Dedifferentiated amniotic fluid mesenchymal stem cell (primary cell): ENCODE measurements at regions not wholly inside any gene's neighbourhood (a gene's known extent, or its start where the extent isn't known, plus 50 kb on each side); places are given as distances from the start of the nearest gene placed in this dataset.

ENCODE experiments used
- DNase-seq: peaks from one replicate; pipeline ENCODE4 v3.0.0-alpha.2; 2016; ENCODE audit errors: extremely low spot score

DNA sequence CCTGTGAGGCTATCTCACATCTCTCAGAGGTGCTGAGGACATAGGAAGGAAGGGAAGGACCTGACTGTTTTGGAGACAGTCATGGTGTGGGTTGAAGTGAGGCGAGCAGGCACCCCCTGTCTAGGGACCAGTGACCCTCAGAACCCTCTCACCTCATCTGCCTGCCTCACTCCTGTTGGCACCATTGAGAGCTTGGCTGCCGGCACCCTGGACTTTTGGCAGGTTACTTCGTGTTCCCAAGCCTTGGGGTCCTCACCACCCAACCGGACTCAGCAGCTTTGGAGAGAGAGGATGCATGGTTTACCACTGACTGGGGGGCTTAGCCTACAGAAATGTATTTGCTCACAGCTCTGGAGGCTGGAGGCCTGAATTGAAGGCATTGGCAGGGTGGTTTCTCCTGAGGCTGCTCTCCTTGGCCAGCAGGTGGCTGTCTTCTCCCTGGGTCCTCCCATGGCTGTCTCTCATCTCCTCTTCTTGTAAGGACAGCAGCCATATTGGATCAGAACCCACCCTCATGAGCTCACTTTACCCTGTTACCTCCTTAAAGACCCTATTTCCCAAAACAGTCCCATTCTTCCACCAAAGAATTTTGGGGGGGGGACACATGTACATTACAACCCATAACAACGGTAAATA lies 142.0 kb downstream of the TSN start:
- no peak for DNase-seq

DNA sequence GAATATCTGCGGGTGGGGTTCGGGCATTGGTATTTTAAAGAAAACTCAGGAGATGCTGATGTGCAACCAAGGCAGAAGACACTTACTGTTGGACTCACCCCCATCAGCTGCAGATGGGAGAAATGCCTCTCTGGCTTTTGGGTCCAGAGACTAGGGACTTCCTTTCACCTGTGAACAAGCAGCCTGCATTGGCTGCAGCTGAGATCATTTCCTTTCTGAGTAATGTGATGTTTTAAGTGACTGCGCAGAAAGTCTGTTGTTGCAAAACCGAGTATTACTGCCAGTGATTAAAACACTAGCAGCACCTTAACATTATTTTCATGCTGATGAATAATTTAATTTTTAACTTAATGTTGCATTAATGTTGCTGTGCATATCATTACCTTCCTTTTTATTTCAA lies 143.0 kb downstream of the TSN start:
- no peak for DNase-seq

DNA sequence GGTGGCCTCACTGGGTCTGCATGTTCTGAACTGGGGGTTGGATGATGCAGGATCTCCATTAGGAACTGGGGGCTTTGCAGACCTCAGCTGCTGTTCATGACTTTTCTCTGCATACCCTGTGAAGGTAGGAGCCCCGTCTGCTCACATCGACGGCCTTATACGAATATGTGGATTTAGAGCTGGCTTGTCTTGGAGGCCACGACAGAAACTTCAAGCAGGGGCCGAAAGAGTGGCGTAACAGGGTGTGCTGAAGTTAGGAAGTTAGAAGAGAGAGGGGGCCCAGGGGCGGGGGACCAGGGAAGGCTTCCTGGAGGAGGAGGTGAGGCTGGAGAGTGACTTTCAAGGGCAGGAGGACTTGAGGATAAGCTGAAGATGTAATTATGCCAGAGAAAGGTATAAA lies 144.9 kb downstream of the TSN start:
- no peak for DNase-seq

DNA sequence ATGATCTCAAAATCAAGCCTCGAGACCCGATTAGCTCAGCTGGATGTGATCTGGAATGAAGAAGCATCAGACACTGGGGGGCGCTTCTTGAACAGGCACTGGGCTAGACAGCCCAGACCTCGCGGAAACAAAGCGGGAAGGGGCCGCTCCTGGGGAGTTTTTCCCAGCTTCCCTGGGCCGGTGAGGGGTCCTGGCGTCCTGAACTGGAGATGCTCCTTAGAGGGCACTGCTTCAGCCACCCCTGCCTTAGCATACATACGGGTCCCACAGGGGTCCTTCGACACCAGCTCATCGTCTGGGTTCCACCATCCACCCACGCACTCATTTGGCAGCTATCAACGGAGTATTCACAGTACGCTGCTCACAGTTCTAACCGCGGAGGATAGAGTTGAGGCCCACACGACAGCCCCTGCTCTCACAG lies 146.7 kb downstream of the TSN start:
- DNase-seq, result no peak

DNA sequence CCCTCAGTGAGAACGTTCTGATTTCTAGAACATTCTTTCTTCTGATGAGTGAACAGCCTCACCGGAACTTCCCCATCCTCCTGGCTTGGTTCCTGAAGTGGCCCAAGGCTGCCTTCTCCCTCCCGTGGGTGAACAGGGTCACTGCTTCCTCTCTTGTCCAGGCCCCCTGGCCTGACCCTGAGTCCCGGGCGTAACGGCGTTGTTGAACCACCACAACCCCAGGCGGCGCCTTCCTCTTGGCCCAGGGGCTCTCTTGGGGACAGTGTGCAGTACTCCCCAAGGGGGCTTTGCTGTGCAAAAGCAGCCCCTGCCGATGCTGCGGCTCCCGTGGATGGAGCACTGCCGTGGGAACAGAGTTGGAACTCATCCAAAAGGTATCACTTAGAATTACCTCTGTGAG lies 147.2 kb downstream of the TSN start:
- DNase-seq, result no peak

DNA sequence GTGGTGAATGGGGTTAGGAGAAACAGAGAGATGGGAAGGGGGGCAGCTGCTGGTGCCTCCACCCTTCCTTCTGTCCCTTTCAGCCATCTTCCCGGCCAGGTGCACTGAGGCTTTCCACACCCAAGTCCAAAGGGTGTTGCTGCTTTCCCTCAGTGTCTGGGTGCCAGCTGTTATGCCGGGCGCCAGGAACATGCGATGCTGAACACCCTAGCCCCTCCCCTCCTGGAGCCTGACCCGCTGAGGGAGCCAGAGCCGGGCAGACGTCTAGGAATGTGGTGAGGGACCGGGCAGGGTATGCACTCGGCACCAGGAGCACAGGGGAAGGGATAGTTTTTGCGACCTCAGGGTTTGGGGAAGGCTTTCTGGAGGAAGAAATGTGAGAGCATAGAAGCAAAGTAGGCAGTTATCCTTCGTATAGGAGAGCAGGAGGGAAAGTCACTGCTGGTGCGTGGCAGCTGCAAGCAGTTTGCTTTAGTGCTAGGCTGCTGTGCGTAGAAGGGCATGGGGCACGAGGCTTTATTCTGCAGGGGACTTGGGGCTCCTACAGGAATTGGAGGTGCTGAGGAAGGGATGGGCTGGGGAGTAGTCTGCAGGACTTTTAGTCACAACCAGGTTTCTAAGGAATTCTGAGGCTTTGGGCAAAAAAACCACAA lies 147.7 kb downstream of the TSN start:
- DNase-seq, result no peak

DNA sequence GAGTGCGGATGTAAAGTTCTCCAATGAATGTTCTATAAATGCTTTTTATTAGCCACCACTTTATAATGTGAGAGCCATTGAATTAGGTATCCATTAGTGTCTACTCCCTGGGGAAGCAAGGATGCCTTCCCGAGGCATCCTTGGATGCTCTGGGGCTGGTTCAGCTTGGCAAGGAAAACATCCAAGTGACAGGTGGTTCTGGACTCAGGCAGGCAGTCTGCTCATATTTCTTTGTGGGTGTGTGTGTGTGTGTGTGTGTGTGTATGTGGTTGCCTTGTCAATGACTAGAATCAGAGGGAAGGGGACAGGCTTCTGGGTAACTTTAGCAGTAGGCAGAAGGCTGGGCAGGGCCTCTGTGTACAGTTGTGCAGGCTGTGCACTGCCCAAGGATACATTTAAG lies 149.2 kb downstream of the TSN start:
- no peak for DNase-seq

DNA sequence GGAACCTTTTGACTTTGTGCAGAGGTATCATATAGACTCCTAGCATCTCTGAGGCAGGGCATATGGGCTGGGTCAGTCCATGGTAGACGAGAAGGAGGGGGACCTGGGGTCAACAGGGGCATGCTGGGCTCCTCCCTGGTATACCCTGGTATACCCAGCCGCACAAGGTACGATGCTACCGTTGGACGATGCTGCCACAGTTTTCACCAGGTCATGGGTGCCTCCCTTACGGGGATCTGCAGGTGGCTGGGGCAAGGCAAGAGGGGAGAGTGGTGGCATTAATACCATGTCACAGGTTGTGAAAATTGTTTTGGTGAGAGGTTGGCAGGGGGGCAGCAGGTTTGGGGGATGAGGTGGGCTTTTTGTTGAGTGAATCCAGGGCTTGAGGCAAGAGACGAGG lies 149.8 kb downstream of the TSN start:
- no peak for DNase-seq

DNA sequence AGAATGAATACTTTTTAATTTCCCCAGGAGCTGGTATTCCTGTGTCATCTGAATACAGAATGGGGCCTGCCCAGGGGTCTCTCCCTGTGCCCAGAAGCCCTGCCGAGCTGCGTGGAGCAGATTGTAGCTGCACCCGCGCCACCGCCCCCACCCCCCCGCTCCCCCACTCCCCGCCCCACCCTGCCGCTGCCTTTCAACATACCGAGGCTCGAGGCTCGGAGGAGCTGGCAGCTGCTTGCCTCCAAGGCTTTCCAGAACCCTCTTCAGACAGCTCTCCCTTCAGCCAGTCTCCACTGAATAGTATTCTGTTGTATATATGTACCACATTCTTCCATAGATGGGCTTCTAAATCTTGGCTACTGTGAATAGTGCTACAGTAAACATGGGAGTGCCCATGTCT lies 150.7 kb downstream of the TSN start:
- no peak for DNase-seq

DNA sequence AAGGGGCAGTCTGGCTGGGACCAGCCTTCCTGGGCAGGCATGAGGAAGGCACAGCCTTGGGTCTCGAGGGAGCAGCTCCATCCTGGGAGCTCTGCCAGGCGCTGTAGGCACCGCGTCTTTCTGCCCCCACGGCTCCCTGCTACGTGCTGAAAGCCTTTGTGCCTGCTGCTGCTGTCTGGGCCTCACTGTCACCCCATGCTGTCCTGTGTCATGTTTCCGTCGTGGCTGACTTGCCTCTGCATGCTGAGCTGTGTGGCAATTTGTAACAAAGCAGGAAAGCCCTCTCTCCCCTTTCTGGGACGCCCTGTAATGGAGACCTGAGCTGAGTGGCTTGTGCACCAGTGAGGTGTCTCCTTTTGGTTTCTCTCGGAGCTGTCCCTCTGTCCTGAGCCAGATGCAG lies 152.5 kb downstream of the TSN start:
- DNase-seq, result no peak

DNA sequence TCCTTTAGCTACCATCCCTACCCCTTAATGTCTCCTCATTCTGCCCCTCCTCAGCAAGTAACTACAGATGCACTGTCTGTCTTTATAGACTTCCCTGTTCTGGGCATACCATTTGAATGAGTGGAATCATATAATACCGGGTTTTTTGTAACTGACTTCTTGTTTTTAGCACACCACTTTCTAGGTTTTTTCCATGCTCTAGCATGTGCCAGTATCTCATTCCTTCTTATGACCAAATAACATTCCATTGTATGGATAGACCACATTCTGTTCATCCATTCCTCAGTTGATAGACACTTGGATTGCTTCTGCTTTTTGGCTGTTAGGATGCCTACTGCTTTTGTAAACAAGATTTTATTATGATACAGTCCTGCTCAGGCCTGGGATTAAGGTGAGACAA lies 154.7 kb downstream of the TSN start:
- no peak for DNase-seq

DNA sequence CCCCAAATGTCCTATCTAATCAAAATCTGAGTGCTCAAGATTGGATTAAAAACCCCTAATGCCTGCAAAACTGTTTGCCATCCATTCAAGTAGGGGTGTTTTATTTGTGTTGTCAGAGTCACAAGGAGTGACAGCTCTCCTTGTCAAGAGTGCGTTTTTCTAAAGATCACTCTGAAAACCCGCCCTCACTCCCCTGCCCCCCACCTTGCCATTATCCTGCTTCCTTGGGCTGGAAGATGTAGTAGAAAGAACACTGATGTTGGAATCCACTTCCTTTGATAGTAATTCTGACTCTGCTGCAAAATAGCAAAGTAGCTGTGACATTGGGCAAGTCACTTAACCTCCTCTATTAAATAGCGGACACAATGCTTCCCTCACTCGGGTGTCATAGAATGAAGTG lies 155.6 kb downstream of the TSN start:
- no peak for DNase-seq

DNA sequence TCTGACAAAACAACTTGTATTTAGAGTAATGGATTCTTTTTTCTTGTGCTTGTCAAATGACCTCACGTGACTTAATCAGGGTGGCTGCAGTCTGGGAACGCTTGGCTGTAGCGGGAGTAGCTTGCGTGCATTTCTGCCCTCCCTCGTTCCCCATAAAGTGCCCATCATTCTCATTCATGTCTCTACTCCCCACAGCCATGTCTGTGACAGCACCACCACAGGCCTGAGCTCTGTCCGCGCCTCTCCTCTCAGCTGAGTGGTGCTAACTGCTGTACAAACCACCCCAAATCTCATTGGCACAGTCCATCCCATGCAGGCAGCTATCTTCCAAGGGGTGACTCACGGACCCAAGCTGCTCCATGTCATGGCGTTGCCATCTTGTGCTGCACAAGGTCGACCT lies 161.7 kb downstream of the TSN start:
- DNase-seq, result no peak

DNA sequence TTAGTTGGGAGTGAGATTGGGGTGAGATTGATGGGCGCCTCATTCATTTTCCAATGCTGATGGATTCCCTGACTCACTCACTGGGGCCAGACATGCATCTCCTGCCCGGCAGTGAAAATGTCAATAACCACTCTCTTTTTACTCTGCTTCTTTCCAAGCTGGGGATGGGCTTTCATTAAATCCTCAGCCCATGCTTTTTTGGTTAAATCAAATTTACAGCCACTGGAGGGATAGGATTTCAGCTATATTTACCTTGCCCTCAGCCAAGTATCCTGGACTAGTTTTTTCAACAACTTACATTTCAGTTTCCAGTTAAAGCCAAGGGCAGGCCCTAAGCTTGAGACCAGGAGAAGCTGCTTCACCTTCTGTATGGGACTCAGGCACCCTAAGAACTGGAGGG lies 162.8 kb downstream of the TSN start:
- no peak for DNase-seq

DNA sequence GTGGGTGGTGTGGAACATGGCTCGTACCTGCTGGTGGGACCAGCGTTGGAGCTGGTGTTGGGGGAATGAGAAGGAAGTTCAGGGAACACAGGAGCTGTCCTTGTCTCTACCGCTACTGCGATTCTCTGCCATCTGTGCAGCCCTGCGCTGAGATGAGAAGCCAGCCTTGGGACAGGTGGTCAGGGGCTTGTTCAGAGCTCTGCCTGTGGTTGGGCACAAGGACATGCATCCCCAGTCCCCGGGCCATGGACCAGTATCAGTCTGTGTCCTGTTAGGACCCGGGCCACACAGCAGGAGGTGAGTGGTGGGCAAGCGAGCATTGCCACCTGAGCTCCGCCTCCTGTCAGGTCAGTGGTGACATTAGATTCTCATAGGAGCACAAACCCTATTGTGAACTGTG lies 164.4 kb downstream of the TSN start:
- DNase-seq, result no peak

DNA sequence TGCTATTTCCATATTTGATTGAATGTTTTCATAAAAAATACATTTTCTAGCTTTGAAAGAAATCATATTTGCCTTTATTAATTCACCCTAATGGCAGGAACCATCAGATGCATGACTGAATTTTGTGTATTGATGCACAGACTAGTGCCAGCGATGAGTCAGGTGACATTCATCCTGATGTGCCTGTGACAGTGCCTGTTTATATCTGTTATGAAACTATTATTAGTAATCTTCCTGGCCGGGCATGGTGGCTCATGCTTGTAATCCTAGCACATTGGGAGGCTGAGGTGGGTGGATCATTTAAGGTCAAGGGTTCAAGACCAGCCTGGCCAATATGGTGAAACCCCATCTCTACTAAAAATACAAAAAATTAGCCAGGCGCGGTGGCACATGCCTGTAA lies 170.0 kb downstream of the TSN start:
- no peak for DNase-seq

DNA sequence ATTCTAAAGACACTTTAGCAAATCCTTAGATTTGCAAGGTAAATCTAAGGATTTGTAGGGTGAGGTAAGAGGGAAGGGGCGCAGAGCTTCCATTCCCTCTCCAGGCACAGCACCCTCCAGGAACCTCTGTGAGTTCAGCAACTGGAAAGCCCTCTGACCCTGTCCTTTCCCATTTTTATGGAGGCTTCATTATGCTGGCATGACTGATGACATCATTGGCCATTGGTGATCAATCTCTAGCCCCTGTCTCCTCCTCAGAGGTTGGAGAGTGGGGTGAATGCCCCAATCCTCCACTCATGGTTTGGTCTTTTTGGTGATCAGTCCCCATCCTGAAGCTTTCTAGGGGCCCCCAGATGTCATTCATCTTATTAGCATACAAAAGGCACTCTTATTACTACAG lies 187.8 kb downstream of the TSN start:
- no peak for DNase-seq

DNA sequence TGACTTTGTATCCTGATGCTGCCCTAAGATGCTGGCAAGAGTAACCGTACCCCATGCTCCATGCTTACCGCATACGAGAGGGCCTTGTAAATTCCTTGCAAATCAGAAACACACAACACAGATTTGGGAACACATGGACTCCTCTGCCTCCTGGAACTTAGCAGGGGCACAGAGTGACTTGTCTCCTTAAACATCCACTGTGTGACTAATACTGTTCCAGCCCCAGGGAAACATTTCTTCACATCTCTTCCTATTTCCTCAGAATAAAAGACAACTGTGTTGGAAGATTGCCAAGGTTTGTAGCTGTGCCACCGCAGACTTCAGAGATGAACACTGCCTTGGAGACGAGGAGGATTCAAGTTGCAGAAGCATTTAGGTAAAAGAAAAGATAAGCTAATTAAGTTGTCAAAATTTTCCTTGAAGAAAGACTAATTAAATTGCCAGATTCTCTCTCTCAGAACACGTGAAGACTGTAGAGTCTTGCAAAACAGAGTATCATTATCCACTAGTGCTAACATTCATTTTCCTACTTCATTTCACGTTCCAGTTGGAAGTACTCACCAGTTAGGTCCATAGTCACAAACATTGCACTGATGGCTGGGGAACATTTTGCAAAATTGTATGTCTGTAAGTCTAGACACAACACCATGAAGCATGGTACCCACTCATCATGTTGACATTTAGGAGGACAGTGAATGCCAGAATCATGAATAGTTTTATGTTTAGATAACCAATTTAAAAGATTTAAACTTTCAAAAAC lies 188.8 kb downstream of the TSN start:
- DNase-seq, result peak; percentile 75

DNA sequence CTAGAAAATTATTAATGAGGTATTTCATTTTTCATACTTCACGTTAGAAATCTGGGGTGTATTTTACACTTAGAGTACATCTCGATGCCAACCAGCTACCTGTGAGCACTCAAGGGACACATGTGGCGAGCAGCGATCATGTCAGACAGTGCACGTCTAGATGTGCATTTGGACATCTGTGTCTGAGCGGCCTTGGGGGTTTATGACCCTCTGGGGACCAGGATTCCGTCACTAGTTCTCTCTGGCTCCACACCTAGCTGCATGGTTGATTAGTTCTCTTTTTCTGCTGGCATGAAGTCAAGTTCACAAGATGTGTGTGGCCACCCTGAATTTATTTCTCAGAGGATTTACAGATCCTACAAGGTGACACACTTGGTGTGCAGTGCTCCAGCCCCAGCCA lies 192.2 kb downstream of the TSN start:
- DNase-seq, result no peak

DNA sequence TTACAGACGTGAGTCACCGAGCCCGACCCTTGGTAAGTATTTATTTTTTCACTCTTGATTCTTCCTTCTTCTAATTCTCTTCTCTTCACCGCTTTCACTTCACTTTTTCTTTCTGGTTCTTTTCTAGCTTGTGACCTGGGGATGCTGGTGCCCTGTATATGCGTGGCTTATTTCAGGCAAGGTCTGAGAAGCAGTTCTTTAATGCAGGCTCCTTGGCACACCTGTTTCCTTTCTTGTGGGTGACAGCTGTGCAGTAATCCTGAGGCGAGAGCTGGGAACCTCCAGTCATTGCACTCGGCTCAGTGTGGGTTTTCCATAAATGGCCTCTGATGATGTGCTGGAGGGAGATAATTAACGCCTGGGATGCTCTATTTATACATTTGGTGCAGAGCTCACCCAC lies 193.8 kb downstream of the TSN start:
- no peak for DNase-seq

DNA sequence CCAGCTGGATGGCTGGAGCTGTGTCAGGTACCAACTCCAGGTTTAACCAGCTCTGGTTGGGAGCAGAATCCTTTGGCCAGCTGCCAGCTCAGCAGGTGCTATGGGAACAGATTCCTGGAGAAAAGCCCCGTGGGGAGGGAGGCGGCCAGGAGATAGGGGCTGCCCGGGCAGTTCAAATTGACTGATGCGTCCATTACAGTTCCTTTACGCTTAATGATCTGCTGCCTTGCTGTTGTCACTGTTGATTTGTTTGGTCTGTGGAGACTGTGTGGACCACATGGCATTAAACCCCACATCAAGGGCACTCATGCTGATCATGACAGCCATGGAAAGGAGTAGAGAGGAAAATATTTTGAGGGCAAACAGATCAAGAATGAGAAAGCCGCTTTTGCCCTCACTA lies 200.0 kb downstream of the TSN start:
- no peak for DNase-seq

DNA sequence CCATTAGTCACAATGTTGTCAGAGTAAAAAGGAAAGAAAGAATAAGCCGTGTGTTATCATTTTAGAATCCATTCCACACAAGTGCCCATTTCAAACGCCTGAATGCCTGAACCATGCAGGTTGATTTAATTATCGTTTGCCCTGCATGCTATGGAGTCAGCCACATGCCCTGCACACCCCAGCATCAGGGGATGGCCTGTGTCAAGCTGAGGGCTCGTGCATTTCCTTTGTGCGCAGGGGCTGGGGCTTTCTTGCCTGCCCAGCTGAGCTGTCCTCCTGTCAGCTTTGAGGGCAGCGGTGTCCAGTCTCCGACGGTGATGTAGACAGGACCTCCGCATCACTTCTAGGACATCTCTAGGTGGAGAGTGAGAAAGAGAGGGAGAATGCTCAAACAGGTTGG lies 200.4 kb downstream of the TSN start:
- no peak for DNase-seq

DNA sequence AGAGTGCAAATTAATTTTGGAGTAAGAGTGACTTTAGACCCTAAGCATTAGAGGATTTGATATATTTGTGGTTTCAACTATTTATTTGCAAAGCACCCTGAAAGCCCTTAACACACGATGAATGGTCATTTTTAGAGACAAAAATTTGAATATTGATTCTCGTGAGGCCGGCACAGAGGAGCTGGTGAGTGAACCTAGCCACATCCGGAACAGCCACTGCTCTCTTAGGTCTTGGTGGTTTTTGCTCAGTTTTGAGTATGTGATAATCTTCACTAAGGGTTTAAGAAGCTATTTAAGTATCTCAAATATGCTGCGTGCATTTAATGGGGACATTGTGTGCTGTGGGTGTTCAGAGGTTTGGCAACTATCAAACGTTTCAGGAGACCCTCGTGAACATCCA lies 204.8 kb downstream of the TSN start:
- DNase-seq, result no peak
